ENCODE measurements at regions not wholly inside any gene's neighbourhood (a gene's known extent, or its start where the extent isn't known, plus 50 kb on each side); places are given as distances from the start of the nearest gene placed in this dataset.

- H3K27me3 ChIP-seq (ENCODE audit: insufficient read depth, poor library complexity, severe bottlenecking): no peaks in the 10 kb centered on the region
- no peak overlapping the region for H3K27ac ChIP-seq (replicated peaks)
- no peak for TF ChIP-seq GABPA (IDR thresholded peaks at IDR 0.05; ENCODE audit: low read depth)
- no peak for TF ChIP-seq SPI1 (IDR thresholded peaks at IDR 0.05; ENCODE audit: borderline replicate concordance, low read depth)
- no peak for TF ChIP-seq CTCF (IDR thresholded peaks at IDR 0.05; ENCODE audit: insufficient read depth, low read length)
- TF ChIP-seq REST (IDR thresholded peaks at IDR 0.05; ENCODE audit: insufficient replicate concordance, low read depth): no peak
- TF ChIP-seq POLR2AphosphoS5 (IDR thresholded peaks at IDR 0.05; ENCODE audit: low read depth): no peak
- no peak overlapping the region for H3K4me3 ChIP-seq (replicated peaks; ENCODE audit: insufficient read depth, low read length)
- DNase-seq (ENCODE audit: low read depth in 1 of 2, low spot score in 1 of 2): no peak
These were observed 1002.9 kb downstream of the AGBL1 start for GRCh38 chr15:87082581-87082980.

- H3K27me3 ChIP-seq (ENCODE audit: insufficient read depth, poor library complexity, severe bottlenecking): no peaks in the 10 kb centered on the region
- no peak overlapping the region for H3K27ac ChIP-seq (replicated peaks)
- H3K4me3 ChIP-seq (replicated peaks; ENCODE audit: insufficient read depth, low read length): no peak overlapping the region
- no peak for DNase-seq (ENCODE audit: low read depth in 1 of 2, low spot score in 1 of 2)
- TF ChIP-seq GABPA (IDR thresholded peaks at IDR 0.05; ENCODE audit: low read depth): no peak
- no peak for TF ChIP-seq REST (IDR thresholded peaks at IDR 0.05; ENCODE audit: insufficient replicate concordance, low read depth)
- TF ChIP-seq POLR2AphosphoS5 (IDR thresholded peaks at IDR 0.05; ENCODE audit: low read depth): no peak
- TF ChIP-seq SPI1 (IDR thresholded peaks at IDR 0.05; ENCODE audit: borderline replicate concordance, low read depth): no peak
- TF ChIP-seq CTCF (IDR thresholded peaks at IDR 0.05; ENCODE audit: insufficient read depth, low read length): no peak
These were observed 1000.9 kb downstream of the AGBL1 start for GRCh38 chr15:87080547-87080946.

Measured in HL-60 (cell line).